ENCODE measurements at regions not wholly inside any gene's neighbourhood (a gene's known extent, or its start where the extent isn't known, plus 50 kb on each side); places are given as distances from the start of the nearest gene placed in this dataset.

GRCh38 chr19:30788105-30788765, 416.1 kb downstream of the ZNF536 start:
- H3K27ac ChIP-seq: no peak overlapping the region
- DNase-seq: no peak
- H3K9me3 ChIP-seq: no peaks in the 10 kb centered on the region
- ATAC-seq: no peak
- no peak overlapping the region for H3K4me3 ChIP-seq
- no peaks in the 10 kb centered on the region for H3K27me3 ChIP-seq
- TF ChIP-seq POLR2A (IDR thresholded peaks at IDR 0.05) (no peak), CTCF (IDR thresholded peaks at IDR 0.05) (no peak)
- intact Hi-C loops (cut with DNase I): no loop called here
- H3K36me3 ChIP-seq (replicated peaks in 1 of 2; ENCODE audit: insufficient read depth in 1 of 2, low read depth in 2 of 2): no peaks in the 10 kb centered on the region
- 44 to 51% methylated on average over 5 of the region's 5 CpGs for WGBS, 2 donors
- no peaks in the 10 kb centered on the region for H3K4me1 ChIP-seq

- no peak for ATAC-seq
- DNase-seq: no peak
- Histone ChIP-seq H3K36me3 (replicated peaks in 1 of 2; ENCODE audit: insufficient read depth in 1 of 2, low read depth in 2 of 2) (no peaks in the 10 kb centered on the region), H3K27ac (no peak overlapping the region), H3K27me3 (no peaks in the 10 kb centered on the region), H3K4me1 (no peaks in the 10 kb centered on the region), H3K9me3 (no peaks in the 10 kb centered on the region), H3K4me3 (no peak overlapping the region)
- intact Hi-C loops (cut with DNase I): no loop called here
- 45 to 53% methylated on average over 5 of the region's 5 CpGs for WGBS, 2 donors
- TF ChIP-seq CTCF (IDR thresholded peaks at IDR 0.05) (no peak), POLR2A (IDR thresholded peaks at IDR 0.05) (no peak)
Observed at GRCh38 chr19:30785458-30786137, 413.4 kb downstream of the ZNF536 start.

GRCh38 chr19:30784850-30785457, 412.8 kb downstream of the ZNF536 start:
- 50% methylated on average over 12 of the region's 12 CpGs for WGBS, 2 donors
- Histone ChIP-seq H3K4me1 (no peaks in the 10 kb centered on the region), H3K27me3 (no peaks in the 10 kb centered on the region), H3K36me3 (replicated peaks in 1 of 2; ENCODE audit: insufficient read depth in 1 of 2, low read depth in 2 of 2) (no peaks in the 10 kb centered on the region), H3K9me3 (no peaks in the 10 kb centered on the region), H3K27ac (no peak overlapping the region), H3K4me3 (no peak overlapping the region)
- intact Hi-C loops (cut with DNase I): no loop called here
- TF ChIP-seq POLR2A (IDR thresholded peaks at IDR 0.05): no peak
- TF ChIP-seq CTCF (IDR thresholded peaks at IDR 0.05): peak; percentile 8 to 61 (median 55)
- DNase-seq (peak; percentile 44 to 60 (median 57)), ATAC-seq (no peak)

- no peak for DNase-seq
- Histone ChIP-seq H3K36me3 (replicated peaks in 1 of 2; ENCODE audit: insufficient read depth in 1 of 2, low read depth in 2 of 2) (no peaks in the 10 kb centered on the region), H3K4me1 (no peaks in the 10 kb centered on the region), H3K9me3 (no peaks in the 10 kb centered on the region), H3K27me3 (no peaks in the 10 kb centered on the region), H3K4me3 (no peak overlapping the region), H3K27ac (no peak overlapping the region)
- TF ChIP-seq POLR2A (IDR thresholded peaks at IDR 0.05): no peak
- no peak for TF ChIP-seq CTCF (IDR thresholded peaks at IDR 0.05)
- intact Hi-C loops (cut with DNase I): no loop called here
- WGBS, 2 donors: 47 to 76% methylated on average over 6 to 9 of the region's 9 CpGs
- no peak for ATAC-seq
Observed at GRCh38 chr19:30783936-30784335, 411.8 kb downstream of the ZNF536 start.

All from body of pancreas (tissue), 4 donors.